ENCODE measurements at regions not wholly inside any gene's neighbourhood (a gene's known extent, or its start where the extent isn't known, plus 50 kb on each side); places are given as distances from the start of the nearest gene placed in this dataset.

GRCh38 chr2:111246620-111247061 is 125.9 kb downstream of the BCL2L11 start:
- Histone ChIP-seq H3K4me2 (ENCODE audit: insufficient read depth, low read length, poor library complexity, severe bottlenecking) (no peak overlapping the region), H3K27ac (replicated peaks; ENCODE audit: low read length) (no peak overlapping the region), H2BK12ac (ENCODE audit: low read length) (no peak overlapping the region), H3K4ac (ENCODE audit: low read length) (no peak overlapping the region), H3K79me1 (ENCODE audit: low read depth, low read length) (no peaks in the 10 kb centered on the region), H3K27me3 (ENCODE audit: control insufficient read depth in 3 of 3, insufficient read depth in 3 of 3, low read depth in 1 of 3, low read length in 3 of 3) (no peaks in the 10 kb centered on the region), H3K18ac (ENCODE audit: low read length) (no peak overlapping the region), H3K23ac (ENCODE audit: low read depth, low read length, poor library complexity) (no peak overlapping the region), H2AFZ (ENCODE audit: low read length) (no peak overlapping the region), H4K8ac (ENCODE audit: low read depth, low read length) (no peak overlapping the region), H2BK5ac (ENCODE audit: low read length) (no peak overlapping the region), H3K14ac (ENCODE audit: low read length) (no peak overlapping the region), H4K91ac (ENCODE audit: low read depth, low read length, poor library complexity) (no peak overlapping the region), H3K4me1 (ENCODE audit: control insufficient read depth in 2 of 2, insufficient read depth in 1 of 2, low read depth in 1 of 2, low read length in 2 of 2) (no peaks in the 10 kb centered on the region), H2AK5ac (ENCODE audit: low read depth, low read length) (no peak overlapping the region), H3K9ac (ENCODE audit: low read depth, low read length, poor library complexity) (no peak overlapping the region), H3K9me3 (replicated peaks in 1 of 2; ENCODE audit: control insufficient read depth in 2 of 2, insufficient read depth in 1 of 2, low read depth in 1 of 2, low read length in 2 of 2) (no peaks in the 10 kb centered on the region), H3K4me3 (ENCODE audit: low read length in 2 of 2) (no peak overlapping the region), H2BK15ac (ENCODE audit: low read length) (no peak overlapping the region), H3K36me3 (replicated peaks in 1 of 2; ENCODE audit: control insufficient read depth in 2 of 2, insufficient read depth in 2 of 2, low read length in 2 of 2) (peaks cover 0 to 6% of the 10 kb centered on the region in 2 donors), H2BK120ac (ENCODE audit: low read depth, low read length) (no peak overlapping the region)
- WGBS, 2 donors (ENCODE audit: extremely low coverage in 2 of 2, insufficient read length in 2 of 2, insufficient replicate concordance in 1 of 2) = no CpG with 5 or more reads among the region's 4 CpGs
- no peak for DNase-seq (ENCODE audit: low spot score)

- no peak overlapping the region for H3K14ac ChIP-seq (ENCODE audit: low read length)
- no peak for DNase-seq (ENCODE audit: low spot score)
- H2BK12ac ChIP-seq (ENCODE audit: low read length) = no peak overlapping the region
- no peak overlapping the region for H2BK15ac ChIP-seq (ENCODE audit: low read length)
- no peak overlapping the region for H3K18ac ChIP-seq (ENCODE audit: low read length)
- H3K79me1 ChIP-seq (ENCODE audit: low read depth, low read length) = no peaks in the 10 kb centered on the region
- no peak overlapping the region for H4K91ac ChIP-seq (ENCODE audit: low read depth, low read length, poor library complexity)
- H3K4me3 ChIP-seq (ENCODE audit: low read length in 2 of 2) = no peak overlapping the region
- no peaks in the 10 kb centered on the region for H3K4me1 ChIP-seq (ENCODE audit: control insufficient read depth in 2 of 2, insufficient read depth in 1 of 2, low read depth in 1 of 2, low read length in 2 of 2)
- peaks cover 0 to 6% of the 10 kb centered on the region in 2 donors for H3K36me3 ChIP-seq (replicated peaks in 1 of 2; ENCODE audit: control insufficient read depth in 2 of 2, insufficient read depth in 2 of 2, low read length in 2 of 2)
- WGBS, 2 donors (ENCODE audit: extremely low coverage in 2 of 2, insufficient read length in 2 of 2, insufficient replicate concordance in 1 of 2) = no CpG with 5 or more reads among the region's 2 CpGs
- H3K4ac ChIP-seq (ENCODE audit: low read length) = no peak overlapping the region
- H3K9ac ChIP-seq (ENCODE audit: low read depth, low read length, poor library complexity) = no peak overlapping the region
- H4K8ac ChIP-seq (ENCODE audit: low read depth, low read length) = no peak overlapping the region
- H3K27ac ChIP-seq (replicated peaks; ENCODE audit: low read length) = no peak overlapping the region
- H2AFZ ChIP-seq (ENCODE audit: low read length) = no peak overlapping the region
- no peak overlapping the region for H2AK5ac ChIP-seq (ENCODE audit: low read depth, low read length)
- no peak overlapping the region for H3K4me2 ChIP-seq (ENCODE audit: insufficient read depth, low read length, poor library complexity, severe bottlenecking)
- H2BK5ac ChIP-seq (ENCODE audit: low read length) = no peak overlapping the region
- H3K23ac ChIP-seq (ENCODE audit: low read depth, low read length, poor library complexity) = no peak overlapping the region
- H3K9me3 ChIP-seq (replicated peaks in 1 of 2; ENCODE audit: control insufficient read depth in 2 of 2, insufficient read depth in 1 of 2, low read depth in 1 of 2, low read length in 2 of 2) = peaks cover 0 to 4% of the 10 kb centered on the region in 2 donors
- no peaks in the 10 kb centered on the region for H3K27me3 ChIP-seq (ENCODE audit: control insufficient read depth in 3 of 3, insufficient read depth in 3 of 3, low read depth in 1 of 3, low read length in 3 of 3)
- no peak overlapping the region for H2BK120ac ChIP-seq (ENCODE audit: low read depth, low read length)
Observed at GRCh38 chr2:111247491-111247890, 126.8 kb downstream of the BCL2L11 start.

- H2AFZ ChIP-seq (ENCODE audit: low read length) = no peak overlapping the region
- no peak overlapping the region for H3K4me2 ChIP-seq (ENCODE audit: insufficient read depth, low read length, poor library complexity, severe bottlenecking)
- H3K9ac ChIP-seq (ENCODE audit: low read depth, low read length, poor library complexity) = no peak overlapping the region
- H3K79me1 ChIP-seq (ENCODE audit: low read depth, low read length) = no peaks in the 10 kb centered on the region
- no peak overlapping the region for H2AK5ac ChIP-seq (ENCODE audit: low read depth, low read length)
- H3K27me3 ChIP-seq (ENCODE audit: control insufficient read depth in 3 of 3, insufficient read depth in 3 of 3, low read depth in 1 of 3, low read length in 3 of 3) = no peaks in the 10 kb centered on the region
- no peak overlapping the region for H3K18ac ChIP-seq (ENCODE audit: low read length)
- peaks cover 0 to 6% of the 10 kb centered on the region in 2 donors for H3K9me3 ChIP-seq (replicated peaks in 1 of 2; ENCODE audit: control insufficient read depth in 2 of 2, insufficient read depth in 1 of 2, low read depth in 1 of 2, low read length in 2 of 2)
- no peak overlapping the region for H4K91ac ChIP-seq (ENCODE audit: low read depth, low read length, poor library complexity)
- peaks cover 0 to 6% of the 10 kb centered on the region in 2 donors for H3K36me3 ChIP-seq (replicated peaks in 1 of 2; ENCODE audit: control insufficient read depth in 2 of 2, insufficient read depth in 2 of 2, low read length in 2 of 2)
- H4K8ac ChIP-seq (ENCODE audit: low read depth, low read length) = no peak overlapping the region
- H3K4ac ChIP-seq (ENCODE audit: low read length) = no peak overlapping the region
- H3K4me1 ChIP-seq (ENCODE audit: control insufficient read depth in 2 of 2, insufficient read depth in 1 of 2, low read depth in 1 of 2, low read length in 2 of 2) = no peaks in the 10 kb centered on the region
- no peak overlapping the region for H2BK12ac ChIP-seq (ENCODE audit: low read length)
- H2BK120ac ChIP-seq (ENCODE audit: low read depth, low read length) = no peak overlapping the region
- no peak overlapping the region for H2BK15ac ChIP-seq (ENCODE audit: low read length)
- H3K4me3 ChIP-seq (ENCODE audit: low read length in 2 of 2) = no peak overlapping the region
- DNase-seq (ENCODE audit: low spot score) = no peak
- H3K23ac ChIP-seq (ENCODE audit: low read depth, low read length, poor library complexity) = no peak overlapping the region
- H3K14ac ChIP-seq (ENCODE audit: low read length) = no peak overlapping the region
- no peak overlapping the region for H3K27ac ChIP-seq (replicated peaks; ENCODE audit: low read length)
- H2BK5ac ChIP-seq (ENCODE audit: low read length) = no peak overlapping the region
Observed at GRCh38 chr2:111249806-111250205, 129.1 kb downstream of the BCL2L11 start.

- Histone ChIP-seq H2BK15ac (ENCODE audit: low read length) (no peak overlapping the region), H4K91ac (ENCODE audit: low read depth, low read length, poor library complexity) (no peak overlapping the region), H3K79me1 (ENCODE audit: low read depth, low read length) (no peaks in the 10 kb centered on the region), H3K27me3 (ENCODE audit: control insufficient read depth in 3 of 3, insufficient read depth in 3 of 3, low read depth in 1 of 3, low read length in 3 of 3) (no peaks in the 10 kb centered on the region), H3K4me1 (ENCODE audit: control insufficient read depth in 2 of 2, insufficient read depth in 1 of 2, low read depth in 1 of 2, low read length in 2 of 2) (no peaks in the 10 kb centered on the region), H3K9me3 (replicated peaks in 1 of 2; ENCODE audit: control insufficient read depth in 2 of 2, insufficient read depth in 1 of 2, low read depth in 1 of 2, low read length in 2 of 2) (peaks cover 0 to 6% of the 10 kb centered on the region in 2 donors), H2BK12ac (ENCODE audit: low read length) (no peak overlapping the region), H3K36me3 (replicated peaks in 1 of 2; ENCODE audit: control insufficient read depth in 2 of 2, insufficient read depth in 2 of 2, low read length in 2 of 2) (peaks cover 0 to 6% of the 10 kb centered on the region in 2 donors), H3K14ac (ENCODE audit: low read length) (no peak overlapping the region), H3K27ac (replicated peaks; ENCODE audit: low read length) (no peak overlapping the region), H3K18ac (ENCODE audit: low read length) (no peak overlapping the region), H4K8ac (ENCODE audit: low read depth, low read length) (no peak overlapping the region), H2AK5ac (ENCODE audit: low read depth, low read length) (no peak overlapping the region), H2BK120ac (ENCODE audit: low read depth, low read length) (no peak overlapping the region), H2BK5ac (ENCODE audit: low read length) (no peak overlapping the region), H3K4ac (ENCODE audit: low read length) (no peak overlapping the region), H3K4me2 (ENCODE audit: insufficient read depth, low read length, poor library complexity, severe bottlenecking) (no peak overlapping the region), H3K9ac (ENCODE audit: low read depth, low read length, poor library complexity) (no peak overlapping the region), H2AFZ (ENCODE audit: low read length) (no peak overlapping the region), H3K23ac (ENCODE audit: low read depth, low read length, poor library complexity) (no peak overlapping the region), H3K4me3 (ENCODE audit: low read length in 2 of 2) (no peak overlapping the region)
- DNase-seq (ENCODE audit: low spot score) = no peak
- no CpG with 5 or more reads among the region's 1 CpG for WGBS, 2 donors (ENCODE audit: extremely low coverage in 2 of 2, insufficient read length in 2 of 2, insufficient replicate concordance in 1 of 2)
Observed at GRCh38 chr2:111250448-111251030, 129.8 kb downstream of the BCL2L11 start.

Measured in neuronal stem cell (in vitro differentiated cells).